ENCODE measurements at regions not wholly inside any gene's neighbourhood (a gene's known extent, or its start where the extent isn't known, plus 50 kb on each side); places are given as distances from the start of the nearest gene placed in this dataset.

DNA sequence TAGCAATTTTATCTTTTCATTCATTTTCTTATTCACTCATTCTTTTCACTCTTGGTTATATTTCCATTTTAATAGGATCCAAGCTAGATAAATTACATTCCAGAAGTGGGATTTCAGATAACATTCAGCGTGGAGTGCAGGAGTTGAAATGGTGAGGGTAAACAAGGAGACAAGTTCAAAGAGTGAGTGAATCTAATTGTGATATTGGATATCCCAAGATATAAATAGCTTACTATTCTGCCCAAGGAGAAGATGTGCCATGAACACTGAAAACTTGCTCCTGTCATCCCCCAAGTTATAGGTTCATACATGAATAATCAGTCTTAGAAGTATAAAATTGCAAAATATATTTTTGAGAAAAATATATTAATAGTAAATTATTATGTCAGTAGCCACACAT, 459.3 kb downstream of the CETN3 start:
- TF ChIP-seq, protein P1, sequence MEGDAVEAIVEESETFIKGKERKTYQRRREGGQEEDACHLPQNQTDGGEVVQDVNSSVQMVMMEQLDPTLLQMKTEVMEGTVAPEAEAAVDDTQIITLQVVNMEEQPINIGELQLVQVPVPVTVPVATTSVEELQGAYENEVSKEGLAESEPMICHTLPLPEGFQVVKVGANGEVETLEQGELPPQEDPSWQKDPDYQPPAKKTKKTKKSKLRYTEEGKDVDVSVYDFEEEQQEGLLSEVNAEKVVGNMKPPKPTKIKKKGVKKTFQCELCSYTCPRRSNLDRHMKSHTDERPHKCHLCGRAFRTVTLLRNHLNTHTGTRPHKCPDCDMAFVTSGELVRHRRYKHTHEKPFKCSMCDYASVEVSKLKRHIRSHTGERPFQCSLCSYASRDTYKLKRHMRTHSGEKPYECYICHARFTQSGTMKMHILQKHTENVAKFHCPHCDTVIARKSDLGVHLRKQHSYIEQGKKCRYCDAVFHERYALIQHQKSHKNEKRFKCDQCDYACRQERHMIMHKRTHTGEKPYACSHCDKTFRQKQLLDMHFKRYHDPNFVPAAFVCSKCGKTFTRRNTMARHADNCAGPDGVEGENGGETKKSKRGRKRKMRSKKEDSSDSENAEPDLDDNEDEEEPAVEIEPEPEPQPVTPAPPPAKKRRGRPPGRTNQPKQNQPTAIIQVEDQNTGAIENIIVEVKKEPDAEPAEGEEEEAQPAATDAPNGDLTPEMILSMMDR (IDR thresholded peaks at IDR 0.05): no peak
- TF ChIP-seq POLR2A (IDR thresholded peaks at IDR 0.05): no peak
